Stimulated activated CD8-positive, alpha-beta memory T cell treated with anti-CD3 and anti-CD28 coated beads, Interleukin-4, amount 100 ng/mL, for 4 hours (primary cell): ENCODE measurements at regions not wholly inside any gene's neighbourhood (a gene's known extent, or its start where the extent isn't known, plus 50 kb on each side); places are given as distances from the start of the nearest gene placed in this dataset.
"Not testable (repeated sequence)": the region's sequence is repeated elsewhere in the genome, so short reads cannot be mapped to it uniquely, and the experiment has no call there.

Experiments
- DNase-seq, 2 donors: peaks; one replicate each; pipeline ENCODE4 v3.0.0-alpha.2; 2020; ENCODE audit warnings: low read depth in 2 of 2, low spot score in 1 of 2

GRCh38 chr14:66008631-66009030 is 477.5 kb upstream of the CCDC196 start:
- no peak for DNase-seq

DNA sequence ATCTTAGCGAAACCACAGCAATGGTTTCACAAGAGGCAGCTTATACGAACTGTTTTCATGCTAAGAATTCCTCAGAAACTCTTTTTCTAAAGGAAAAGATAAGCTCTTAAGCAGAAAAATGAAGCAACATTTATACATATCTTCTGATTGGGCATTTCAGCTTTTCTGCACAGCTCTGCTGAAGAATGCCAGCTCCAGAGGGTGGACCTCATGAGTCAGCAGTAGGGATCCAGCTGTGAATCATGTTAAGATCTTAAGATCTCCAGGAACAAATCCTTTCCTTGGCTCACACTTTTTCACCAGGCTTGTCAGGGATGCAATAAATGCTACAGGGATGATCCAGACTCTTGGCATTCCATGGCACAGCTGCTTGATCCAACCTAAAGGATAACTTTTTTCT is 477.1 kb upstream of the CCDC196 start:
- no peak for DNase-seq

GRCh38 chr14:66010695-66011094 is 475.5 kb upstream of the CCDC196 start:
- DNase-seq, result no peak

DNA sequence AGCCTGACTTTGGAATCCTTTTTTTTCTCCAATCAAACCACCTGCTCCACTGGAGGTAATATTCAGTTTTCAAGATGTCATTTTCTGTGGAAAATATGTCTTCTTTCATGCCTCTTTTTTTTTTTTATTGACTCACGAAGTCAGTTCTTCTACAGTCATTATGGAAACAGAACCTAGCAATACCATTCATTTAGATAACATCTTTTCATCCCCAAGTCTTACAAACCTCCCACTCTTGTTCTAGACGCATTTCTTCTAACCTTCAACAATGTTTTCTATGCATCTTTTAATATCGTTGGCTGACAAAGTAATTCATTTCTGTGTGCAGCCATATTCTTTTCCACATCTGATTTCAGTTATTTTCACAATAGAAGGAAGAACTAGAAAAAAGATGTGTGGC is 474.3 kb upstream of the CCDC196 start:
- DNase-seq, result no peak

GRCh38 chr14:66013607-66014006 is 472.6 kb upstream of the CCDC196 start:
- DNase-seq, result not testable (repeated sequence)

DNA sequence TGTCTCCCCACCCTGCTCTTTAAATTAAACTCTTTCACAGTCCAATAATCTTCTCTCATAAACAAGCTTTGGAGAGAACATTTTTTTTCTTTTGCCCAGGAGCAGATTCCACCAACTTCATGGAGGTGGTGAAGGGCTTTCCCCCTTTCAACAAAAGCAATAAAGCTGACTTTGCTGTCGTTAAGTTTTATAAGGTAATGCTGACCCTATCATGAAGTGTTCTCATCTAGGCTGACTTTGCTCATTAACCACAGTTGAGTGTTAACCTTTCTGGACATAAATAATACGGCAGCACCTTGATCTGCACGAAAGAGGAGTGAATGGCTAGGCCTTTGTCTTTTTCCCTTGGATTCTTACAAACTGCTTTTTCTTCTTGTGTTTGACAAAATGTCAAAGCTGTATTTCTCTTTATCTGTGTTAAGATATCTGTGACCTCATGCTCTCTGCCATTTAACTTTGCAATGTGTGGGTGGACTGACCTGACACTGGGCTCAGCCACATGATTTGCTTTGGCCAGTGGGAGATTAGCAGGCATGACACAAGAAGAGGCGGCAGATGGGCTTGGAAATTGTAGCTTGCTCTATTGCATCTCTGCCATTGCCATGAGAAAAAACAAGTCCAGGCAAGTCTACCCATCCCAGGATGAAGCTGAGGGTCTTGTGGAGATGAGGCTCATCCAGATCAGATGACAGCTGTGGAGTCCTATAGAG is 470.9 kb upstream of the CCDC196 start:
- DNase-seq, result no peak

- DNase-seq, result no peak
These were observed 468.2 kb upstream of the CCDC196 start for GRCh38 chr14:66017927-66018326.

DNA sequence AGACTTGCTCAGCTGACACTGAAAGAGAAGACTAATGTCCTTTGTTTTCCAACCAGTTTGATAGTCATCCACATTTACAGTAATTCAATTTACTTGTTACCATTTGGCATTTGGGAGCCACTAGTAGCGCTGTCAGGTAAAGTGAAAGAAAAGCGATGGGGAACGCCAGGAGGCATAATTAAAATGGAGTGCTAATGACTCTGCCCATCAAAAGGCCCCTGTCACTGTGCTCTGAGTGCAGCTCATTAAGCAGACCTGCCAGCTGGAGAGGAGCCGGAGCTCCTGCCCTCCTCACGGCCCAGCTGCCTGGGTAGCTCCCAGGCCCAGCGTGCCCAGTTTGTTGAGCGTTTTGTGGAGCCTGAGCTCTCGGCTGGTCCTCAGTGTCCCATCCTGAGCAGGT is 463.6 kb upstream of the CCDC196 start:
- DNase-seq, result no peak

DNA sequence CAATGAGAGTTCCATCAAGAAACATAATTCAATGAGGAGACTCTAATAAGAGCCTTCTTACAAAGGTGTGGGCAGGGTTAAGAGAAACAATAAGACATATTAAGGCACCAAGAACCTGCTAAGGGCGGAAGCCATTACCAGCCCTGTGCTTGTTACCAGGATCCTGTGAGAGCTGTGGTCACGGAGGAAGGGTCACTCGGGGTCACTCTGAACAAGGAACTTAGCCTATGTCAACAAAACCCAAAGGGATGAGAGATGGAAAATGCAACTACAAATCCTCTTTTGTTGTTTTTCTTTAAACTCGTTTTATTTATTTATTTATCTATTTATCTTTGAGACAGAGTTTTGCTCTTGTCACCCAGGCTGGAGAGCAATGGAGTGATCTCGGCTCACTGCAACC is 460.4 kb upstream of the CCDC196 start:
- no peak for DNase-seq

- not testable (repeated sequence) for DNase-seq
These were observed 454.2 kb upstream of the CCDC196 start for GRCh38 chr14:66031981-66032380.

GRCh38 chr14:66032800-66033199 is 453.4 kb upstream of the CCDC196 start:
- DNase-seq, result no peak

DNA sequence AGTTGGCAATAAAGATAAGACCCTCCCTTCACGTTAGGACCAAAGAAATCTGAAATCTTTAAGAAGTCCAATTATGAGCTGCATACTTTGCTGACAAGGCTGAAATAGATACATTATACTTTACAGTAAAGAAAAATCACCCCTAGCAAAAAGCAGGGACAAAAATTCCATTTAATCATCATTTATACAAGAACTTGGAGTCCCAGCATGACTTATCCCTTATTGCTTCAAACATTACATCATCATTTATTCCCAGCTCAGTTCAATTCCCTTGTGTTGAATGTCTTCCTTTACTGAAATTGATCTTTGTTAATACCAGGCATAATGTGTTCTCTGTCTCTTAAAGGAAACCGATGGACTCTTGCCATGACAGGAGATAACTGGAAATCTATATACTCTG is 449.6 kb upstream of the CCDC196 start:
- no peak for DNase-seq

GRCh38 chr14:66037361-66037760 is 448.8 kb upstream of the CCDC196 start:
- DNase-seq, result no peak

DNA sequence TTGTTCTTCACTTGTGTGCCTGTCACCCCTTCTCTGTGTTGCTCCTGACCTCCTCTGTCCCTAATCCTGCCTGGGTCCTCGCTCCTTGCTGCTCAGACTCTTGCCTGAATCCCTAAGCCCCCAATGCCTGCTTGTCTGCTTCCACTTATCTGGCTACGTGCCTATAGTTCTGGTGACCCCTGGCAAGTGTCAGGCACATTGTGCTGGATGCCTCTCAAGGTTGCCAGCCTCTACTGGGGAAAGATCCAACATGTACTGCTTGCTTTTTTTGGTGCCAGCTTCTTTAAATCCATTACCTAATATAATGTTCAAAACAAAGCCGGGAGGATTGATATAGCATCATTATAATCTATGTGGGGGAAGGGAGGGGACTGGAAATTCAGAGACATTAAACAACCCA is 448.0 kb upstream of the CCDC196 start:
- no peak for DNase-seq

- DNase-seq, result no peak
These were observed 447.6 kb upstream of the CCDC196 start for GRCh38 chr14:66038618-66039017.

DNA sequence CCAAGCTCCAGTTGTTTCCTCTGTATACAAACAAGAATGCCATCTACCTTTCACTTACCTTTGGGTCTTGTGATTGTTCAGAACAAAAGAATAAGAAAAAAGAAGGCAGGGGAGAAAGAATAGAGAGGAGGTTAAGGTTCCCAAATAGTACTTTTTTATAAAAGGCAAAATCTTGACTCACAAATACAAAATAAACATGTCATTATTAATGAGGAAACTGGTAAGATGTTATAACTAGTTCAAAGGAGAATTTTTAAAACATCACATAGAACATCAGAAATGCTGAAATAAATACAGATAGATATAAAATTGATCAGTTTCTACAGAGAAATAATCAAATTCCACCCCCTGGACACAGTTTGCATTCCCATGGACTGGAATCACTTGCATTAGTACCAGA is 446.7 kb upstream of the CCDC196 start:
- no peak for DNase-seq

DNA sequence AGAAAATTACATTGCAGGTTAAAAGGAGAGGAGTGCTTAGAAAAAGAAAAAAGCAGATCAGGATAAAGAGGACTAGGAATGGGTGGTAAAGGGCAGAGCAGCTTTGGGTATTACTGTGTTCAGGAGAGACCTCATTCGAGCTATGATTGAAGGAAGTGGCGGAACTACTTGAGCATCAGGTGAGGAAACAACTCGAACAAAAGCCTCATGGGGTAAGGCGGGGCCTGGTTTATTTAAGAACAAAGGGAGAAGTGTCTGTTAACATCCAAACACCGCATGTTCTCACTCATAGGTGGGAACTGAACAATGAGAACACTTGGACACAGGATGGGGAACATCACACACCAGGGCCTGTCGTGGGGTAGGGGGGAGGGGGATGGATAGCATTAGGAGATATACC is 444.6 kb upstream of the CCDC196 start:
- no peak for DNase-seq

DNA sequence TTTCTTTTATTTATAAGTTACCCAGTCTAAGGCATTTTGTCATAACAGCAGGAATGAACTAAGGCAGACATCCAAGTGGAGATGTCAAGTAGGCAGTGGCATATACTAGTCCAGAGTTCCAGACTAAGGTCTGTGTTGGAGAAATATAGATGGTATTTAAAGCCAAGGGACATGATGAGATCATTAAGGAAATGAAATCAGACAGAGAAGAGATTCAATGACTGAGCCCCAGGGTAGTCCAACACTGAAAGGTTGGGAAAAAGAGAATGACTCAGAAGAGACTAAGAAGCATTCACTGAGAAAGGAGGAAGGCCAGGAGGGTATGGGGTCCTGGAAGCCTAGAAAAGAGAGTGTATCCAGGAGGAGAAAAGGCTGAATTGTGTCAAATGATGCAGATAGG is 442.2 kb upstream of the CCDC196 start:
- no peak for DNase-seq

DNA sequence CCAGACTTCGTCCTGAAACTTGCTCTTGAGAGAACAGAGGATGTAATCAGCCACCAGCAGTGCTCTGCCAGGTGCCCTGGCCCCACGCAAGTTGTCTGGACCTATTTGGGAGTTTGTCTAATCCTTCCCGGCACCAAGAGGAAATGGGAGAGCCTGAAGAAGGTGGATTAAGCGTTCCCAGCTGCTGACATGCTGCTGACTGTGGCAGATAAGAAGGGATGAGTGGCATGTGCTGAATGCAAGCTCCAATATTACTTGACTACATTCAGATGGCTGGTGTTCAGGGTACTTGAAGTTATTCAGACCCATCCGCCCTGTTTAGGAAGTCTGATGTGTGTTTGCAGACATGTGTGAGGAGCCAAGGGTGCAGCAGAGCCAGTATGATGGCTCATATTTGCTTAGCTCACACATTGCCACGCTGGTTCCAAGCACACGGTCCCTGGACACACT is 440.6 kb upstream of the CCDC196 start:
- no peak for DNase-seq

DNA sequence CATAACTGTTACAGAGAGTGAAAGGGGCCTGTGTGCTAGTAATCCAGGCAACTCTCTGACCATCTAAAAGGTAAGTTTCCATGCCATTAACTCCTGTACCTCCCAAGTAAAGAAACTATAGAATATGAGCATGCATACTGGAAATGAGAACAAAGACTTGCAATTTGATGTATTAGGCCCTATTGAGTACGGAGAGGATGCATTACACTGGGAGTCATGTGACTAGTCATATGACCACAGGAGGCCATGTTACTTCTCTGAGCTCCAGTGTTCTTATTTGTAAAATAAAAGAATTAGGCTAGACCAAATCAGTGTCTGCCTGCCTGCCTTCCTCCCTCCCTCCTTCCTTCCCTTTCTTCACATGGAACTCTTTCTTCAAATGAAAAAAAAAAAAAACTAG is 440.1 kb upstream of the CCDC196 start:
- DNase-seq, result no peak

GRCh38 chr14:66046591-66046990 is 439.6 kb upstream of the CCDC196 start:
- DNase-seq, result no peak

DNA sequence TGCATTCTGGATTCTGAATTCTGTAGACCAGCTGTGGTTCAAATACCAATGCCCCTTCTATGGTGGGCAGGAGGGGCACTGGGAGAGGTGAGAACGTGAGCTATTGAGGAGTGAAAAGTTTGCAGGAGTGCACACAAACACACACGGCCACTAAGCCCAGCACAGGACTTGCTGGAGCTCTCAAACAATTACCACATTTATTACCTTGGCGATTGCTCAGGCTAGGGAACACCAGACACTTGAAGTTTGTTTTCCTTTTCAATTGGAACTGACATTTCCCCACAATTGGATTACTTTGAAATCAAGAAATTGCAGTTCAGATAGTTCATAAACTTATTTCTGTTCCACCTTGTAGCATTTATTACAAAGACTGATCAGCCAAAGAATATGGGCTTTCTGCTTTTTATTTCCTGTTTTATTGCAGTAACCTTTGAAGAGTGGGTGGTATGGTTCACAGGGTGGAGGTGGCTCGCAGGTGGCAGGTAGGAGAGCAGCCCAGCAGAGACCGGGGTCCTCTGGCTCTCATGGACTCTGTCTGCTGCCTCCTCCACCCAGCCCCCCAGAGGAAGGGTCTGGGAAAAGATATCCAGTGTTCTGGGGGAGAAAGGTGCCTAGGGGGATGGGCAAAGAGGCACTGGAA is 429.8 kb upstream of the CCDC196 start:
- DNase-seq, result no peak

DNA sequence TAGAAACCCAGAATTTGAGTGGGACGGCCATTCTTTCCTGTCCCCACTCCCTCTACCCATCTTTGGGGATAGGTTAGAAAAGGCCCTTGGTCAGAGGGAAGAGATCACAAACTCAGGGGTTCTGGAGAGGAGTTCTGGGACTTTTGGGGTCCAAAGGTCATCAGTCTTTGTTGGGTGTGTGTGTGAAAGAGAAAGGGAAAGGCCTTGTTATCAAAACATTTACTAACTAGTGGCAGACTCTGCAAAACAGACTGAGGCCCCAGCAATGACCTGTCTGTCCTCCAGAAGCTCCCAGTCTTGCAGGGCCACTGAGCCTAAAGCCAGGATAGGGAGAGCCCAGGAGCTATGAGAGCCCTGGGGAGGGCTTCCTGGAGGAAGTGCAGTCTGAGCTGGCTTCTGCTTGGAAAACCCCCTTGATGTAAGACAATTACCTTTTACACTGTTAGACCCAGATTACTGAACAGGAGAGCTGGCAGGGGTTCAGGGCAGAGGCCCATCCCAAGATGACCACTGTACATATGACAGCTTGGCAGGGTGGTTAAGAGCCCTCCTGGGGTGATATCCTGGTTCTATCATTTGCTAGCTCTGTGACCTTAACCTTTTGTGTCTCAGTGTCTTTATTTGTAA is 429.1 kb upstream of the CCDC196 start:
- DNase-seq, result no peak
